OCI-M2 (cell line): ENCODE measurements at regions not wholly inside any gene's neighbourhood (a gene's known extent, or its start where the extent isn't known, plus 50 kb on each side); places are given as distances from the start of the nearest gene placed in this dataset.
"Not testable (repeated sequence)": the region's sequence is repeated elsewhere in the genome, so short reads cannot be mapped to it uniquely, and the experiment has no call there.

Source experiments
- DNase-seq: peaks from one replicate; lab custom pipeline; 2025; ENCODE audit not compliant: unreplicated experiment; lab: John Stamatoyannopoulos, UW

DNA sequence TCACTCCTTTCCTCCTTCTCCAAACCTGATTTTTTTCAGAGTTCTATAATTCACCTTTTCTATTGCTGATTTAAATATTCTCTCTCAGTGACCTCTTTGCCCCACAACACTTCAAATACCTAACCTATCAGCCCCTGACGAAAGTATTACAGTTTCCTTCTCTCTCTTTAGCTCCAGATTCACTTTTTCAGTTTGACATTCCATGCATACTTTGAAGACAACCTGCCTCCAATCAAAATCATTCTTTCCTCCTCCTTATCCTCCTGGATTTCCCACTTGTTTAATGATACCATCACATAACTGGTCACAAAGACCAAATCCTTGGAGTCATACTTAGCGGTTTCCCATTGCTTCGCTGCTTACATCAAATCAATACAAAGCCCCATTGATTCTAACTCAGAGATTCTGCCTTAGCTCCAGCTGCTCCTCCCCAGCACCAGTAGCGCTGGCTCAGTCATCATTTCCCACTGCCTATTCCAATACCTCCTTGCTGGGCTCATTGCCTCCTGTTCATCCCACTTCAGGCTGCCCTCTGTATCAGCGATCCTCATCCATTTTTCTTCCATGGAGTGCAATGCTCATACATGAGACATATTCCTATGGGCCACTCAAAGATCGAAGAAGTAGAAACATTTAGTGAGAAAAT is 240.1 kb downstream of the ZNF92 start:
- DNase-seq: not testable (repeated sequence)

DNA sequence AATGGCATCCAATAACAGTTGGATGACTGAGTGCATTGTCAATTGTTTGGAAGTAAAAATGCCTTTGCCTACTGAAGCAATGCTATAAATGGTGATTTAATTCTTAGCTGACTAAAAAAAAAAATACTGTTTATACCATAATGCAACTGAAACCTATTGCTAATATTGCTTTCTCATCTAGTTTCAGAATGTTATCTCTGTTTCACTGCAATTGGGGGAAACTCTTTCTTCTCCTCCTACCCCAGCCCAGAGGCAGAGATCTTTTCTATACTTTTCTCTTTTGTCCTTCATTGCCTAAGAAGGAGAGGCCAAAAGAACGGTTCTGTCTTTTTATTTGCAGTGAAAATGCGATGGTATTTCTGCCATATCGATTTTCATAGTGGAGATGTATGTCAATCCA is 242.5 kb downstream of the ZNF92 start:
- DNase-seq: not testable (repeated sequence)

DNA sequence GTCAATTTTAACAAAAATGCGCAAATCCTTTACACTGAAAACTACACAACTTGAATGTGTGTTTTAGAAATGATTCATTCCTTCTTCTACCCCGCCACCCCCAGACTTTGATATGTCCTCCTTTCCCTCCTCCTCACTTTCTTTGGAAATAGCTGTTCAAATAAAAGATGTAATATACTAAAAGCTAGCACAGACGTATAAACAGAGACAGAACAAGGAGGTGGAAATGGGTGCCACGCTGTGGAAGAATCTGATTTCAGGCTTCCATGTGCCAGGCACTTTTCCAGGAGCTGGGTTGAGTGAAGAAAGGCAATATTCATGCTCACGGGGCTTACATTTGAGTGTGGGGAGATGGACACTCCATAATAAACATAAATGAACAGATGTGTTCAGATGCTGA is 246.6 kb downstream of the ZNF92 start:
- not testable (repeated sequence) for DNase-seq

DNA sequence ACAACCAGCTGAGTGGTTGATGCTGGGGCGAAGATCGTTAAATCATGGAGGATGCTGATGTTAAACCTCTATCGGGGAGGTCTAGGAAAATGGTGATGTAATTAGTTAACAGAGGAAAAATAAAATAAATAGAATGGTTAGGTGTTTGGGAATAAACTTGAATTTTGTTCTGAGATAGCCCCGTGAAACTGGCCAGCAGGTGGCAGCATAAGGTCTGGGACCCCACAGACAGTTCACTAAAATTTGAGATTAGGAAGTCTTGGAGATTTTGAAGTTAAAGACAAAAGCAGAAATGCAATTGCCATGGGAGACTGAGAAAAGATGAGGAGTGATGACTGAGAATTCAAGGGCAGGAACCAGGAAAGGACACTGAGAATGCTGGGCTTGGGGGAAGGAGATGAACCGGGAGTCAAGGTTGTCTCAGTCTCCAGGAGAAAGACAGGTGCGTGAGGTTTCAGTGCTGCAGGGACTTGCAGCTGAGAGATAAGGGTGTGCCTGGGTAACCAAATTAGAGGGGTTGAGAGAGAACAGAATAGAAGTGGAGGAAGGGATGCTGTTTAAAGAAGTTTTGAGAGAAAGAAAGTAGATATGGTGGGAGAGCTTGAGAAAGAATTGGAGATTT is 248.0 kb downstream of the ZNF92 start:
- not testable (repeated sequence) for DNase-seq

DNA sequence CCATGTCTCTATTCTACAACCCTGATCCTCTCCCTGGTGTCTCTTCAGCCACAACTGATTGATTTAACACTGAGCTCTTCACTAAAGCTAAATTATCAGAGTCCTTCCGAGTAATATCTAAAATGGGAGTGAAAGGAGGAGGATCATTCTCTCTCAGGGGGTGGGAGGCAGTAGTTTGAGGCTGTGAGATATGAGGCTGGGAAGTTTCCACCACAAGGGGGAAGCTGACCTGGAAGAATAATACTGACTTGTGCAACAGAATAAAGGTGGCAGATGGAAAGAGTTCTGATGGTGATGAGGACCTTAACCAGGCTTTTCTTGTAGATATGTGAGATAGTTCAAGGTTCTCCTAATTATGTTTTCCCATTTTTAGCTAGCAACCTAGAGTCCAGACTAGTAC is 241.6 kb upstream of the VKORC1L1 start:
- not testable (repeated sequence) for DNase-seq

DNA sequence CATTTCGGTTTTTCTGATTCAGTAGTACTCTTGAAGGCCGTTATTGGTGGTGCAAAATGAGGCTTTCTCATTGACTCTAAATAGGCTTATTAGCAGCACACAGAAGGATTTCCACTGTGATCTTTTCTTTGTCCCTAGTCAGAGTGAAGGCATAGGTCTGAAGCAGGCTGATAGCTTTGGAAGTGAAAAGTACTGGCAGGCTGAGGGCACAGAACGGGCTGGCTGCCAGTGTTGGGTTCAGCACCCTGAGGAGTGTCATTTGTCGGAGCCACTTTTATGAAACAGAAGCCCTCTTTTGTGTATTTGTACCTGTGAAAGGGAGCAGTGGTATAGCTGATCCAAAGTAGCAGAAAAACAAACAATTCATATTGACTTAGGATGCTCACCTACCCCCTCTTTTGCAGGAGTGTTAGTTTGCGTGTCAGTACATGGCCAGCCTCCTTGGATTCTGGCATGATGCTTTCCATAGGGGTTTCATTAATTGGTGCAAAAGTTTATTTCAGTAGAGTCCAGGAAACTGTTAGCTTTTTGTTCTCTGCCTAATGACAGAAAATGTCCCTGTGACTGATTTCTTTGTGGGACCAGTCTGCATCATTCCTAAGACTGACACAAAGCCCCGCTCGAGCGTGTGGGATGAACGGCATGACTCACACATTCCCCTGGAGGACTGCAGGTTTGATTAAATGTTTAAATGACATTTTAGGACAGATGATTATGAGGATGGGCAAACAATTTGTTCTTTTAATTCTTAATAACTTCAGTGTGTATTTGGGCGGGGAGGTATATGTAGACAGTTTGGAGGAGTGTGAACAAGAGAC is 239.1 kb upstream of the VKORC1L1 start:
- not testable (repeated sequence) for DNase-seq

DNA sequence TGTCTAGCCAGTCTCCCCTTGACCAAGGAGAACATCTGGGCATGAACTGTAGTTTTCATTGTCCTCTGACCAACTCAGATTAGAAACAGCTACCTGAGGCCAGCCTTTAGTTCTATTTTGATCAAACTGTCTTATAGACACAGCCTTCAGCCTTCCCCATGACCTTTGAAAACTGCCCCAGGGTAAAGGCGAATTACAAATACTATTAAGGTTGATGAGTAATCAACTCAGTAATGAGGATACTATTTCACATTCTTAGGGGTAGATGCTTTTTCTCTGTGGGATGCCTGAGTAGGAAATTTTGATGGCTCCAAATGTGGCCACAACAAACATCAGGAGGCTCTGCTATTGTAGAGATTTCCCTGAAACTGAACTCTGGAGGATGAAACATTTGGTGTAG is 234.0 kb upstream of the VKORC1L1 start:
- DNase-seq: not testable (repeated sequence)

DNA sequence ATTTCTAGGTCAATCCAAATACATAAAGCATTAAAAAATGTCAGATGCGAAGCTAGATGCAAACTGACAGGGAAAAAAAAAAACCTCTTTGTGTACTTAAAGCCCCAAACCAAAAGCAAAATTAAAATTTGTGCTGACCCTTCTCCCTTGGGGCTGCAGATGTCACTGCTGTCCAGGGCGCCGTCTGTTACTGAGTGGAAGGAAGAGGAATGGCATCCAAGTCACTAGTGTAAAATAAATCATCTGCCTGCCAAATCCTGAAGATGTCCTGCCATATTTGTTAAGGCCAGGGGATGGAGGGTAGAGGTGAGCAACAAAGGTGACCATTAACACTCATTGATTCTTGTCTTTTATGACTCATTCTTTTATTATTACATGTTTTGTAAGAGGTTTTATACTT is 233.2 kb upstream of the VKORC1L1 start:
- DNase-seq: not testable (repeated sequence)

DNA sequence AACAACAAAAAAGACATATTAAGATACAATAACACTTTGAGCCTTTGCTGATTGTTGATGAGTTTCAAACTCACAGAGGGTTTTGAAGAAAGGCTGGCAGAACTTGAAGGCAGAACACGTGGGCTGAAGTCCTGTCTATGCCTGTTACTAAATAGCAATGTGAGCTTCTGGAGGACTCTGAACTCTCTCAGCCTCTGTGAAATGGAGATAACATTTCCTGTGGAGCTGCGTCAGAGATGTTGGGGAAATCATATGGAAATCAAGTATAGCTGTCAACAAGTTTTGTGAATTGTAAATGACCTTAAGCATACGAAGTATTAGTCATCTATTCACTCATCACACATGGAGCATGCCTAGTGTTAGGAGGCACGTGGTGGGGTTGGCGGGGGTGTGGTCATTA is 229.4 kb upstream of the VKORC1L1 start:
- DNase-seq: not testable (repeated sequence)

DNA sequence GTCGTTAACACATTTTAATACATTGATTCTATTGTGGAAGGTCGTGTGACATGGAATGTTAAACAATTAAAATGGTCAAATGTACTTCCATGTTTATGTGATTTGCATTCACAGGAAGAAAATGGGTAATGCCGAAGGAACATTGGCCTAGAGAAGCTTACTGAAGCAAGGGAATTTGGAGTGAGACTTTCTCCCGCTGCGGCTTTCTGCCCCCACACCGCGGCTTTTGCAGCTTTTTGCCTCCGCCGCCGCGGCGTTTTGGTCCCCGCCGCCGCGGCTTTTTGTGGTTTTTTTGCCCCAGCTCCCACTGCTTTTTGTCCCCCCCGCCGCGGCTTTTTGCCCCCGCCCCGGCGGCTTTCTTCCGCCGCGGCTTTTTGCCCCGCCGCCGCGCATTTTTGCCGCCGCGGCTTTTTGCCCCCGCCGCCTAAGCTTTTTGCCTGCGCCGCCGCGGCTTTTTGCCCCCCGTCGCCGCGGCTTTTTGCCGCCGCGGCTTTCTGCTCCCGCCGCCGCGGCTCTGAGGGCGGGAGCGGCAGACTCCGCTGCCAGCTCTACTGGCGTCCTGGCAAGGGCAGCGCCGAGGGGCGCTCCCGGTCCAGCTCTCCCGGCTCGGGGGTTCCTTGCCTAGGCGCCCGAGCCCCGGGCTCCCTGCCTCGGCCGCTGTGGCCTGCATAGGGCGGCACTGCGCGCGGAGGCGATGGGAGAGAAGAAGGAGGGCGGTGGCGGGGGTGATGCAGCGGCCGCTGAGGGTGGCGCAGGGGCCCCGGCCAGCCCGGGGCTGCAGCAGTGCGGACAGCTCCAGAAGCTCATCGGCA is 225.5 kb upstream of the VKORC1L1 start:
- DNase-seq: not testable (repeated sequence)

DNA sequence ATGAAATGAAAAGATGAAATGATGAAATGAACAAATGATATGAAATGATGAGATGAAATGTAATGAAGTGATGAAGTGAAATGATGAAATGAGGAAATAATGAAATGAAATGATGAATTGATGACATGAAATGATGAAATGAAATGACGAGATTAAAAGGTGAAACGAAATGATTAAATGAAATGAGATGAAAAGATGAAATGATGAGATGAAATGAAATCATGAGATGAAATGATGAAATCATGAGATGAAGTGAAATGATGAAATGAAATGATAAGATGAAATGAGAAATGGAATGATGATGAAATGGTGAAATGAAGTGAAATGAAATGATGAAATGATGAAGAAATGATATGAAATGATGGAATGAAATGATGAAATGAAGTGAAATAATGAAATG is 221.7 kb upstream of the VKORC1L1 start:
- DNase-seq: not testable (repeated sequence)

DNA sequence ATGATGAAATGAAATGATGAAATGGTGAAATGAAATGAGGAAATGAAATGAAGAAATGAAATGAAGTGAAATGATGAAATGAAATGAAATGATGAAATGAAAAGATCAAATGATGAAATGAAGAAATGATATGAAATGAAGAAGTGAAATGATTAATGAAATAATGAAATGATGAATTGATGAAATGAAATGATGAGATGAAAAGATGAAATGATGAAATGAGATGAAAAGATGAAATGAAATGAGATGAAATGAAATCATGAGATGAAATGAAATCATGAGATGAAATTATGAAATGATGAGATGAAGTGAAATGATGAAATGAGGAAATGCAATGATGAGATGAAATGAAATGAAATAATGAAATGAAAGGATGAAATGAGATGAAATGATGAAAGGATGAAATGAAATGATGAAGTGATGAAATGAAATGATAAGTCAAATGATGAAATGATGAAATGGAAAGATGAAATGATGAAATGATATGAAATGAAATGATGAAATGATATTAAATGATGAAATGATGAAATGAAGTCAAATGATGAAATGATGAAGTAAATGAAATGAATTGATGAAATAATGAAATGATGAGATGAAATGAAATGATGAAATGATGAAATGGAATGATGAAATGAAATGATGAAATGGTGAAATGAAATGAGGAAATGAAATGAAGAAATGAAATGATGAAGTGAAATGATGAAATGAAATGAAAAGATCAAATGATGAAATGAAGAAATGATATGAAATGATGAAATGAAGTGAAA is 220.9 kb upstream of the VKORC1L1 start:
- not testable (repeated sequence) for DNase-seq

DNA sequence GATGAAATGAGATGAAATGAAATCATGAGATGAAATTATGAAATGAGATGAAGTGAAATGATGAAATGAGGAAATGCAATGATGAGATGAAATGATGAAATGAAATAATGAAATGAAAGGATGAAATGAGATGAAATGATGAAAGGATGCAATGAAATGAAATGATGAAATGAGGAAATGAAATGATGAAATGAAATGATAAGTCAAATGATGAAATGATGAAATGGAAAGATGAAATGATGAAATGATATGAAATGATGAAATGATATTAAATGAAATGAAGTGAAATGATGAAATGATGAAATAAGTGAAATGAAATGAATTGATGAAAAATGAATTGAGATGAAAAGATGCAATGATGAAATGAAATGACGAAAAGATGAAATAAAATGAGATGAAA is 220.2 kb upstream of the VKORC1L1 start:
- not testable (repeated sequence) for DNase-seq

DNA sequence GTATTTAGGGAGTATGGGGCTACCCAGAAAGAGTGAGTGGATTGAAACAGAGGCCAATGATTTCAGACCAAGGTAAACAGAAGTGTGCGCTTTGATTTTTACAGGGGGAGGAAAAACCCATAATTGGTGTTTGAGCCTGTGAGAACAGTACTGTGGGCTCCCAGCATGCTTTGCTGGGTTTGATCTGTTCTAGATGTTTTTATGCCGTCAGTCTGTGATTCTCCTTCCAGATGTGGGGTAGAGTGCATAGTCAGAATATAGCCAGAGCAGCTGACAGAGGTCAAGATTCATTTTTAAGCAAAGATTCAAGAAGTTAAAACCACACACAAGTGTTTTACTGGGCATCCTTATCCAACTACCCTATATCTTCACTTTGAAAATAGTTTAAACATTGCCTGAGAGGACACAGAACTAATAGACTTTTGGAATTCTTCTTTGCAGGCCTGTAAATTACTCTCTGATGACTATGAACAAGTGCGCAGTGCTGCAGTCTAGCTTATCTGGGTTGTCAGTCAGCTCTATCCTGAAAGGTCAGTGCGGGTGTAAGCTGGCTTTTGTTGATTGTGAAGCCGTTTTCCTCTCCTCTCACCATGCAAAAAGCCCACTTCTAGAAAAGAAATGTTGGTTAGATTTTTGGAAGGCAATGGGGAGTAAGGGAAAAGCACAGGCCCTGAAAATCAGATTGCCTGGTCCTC is 216.2 kb upstream of the VKORC1L1 start:
- DNase-seq: not testable (repeated sequence)

DNA sequence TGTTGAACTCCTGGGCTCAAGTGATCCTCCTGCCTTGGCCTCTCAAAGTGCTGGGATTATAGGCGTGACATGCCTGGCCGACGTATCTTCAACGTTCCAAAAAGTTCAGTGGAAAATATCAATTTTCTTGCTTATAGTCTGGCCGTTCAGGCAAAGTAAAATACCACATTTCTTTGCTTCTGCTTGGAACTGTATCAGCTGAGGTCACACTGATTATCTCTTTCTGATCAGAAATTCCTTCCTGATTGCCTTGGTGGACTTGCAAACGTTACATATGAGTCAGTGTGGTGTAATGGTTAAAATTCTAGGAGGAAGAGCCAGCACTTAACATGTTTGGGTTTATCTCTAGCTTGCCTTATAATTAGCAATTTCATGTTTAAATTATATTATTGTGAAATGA is 189.5 kb upstream of the VKORC1L1 start:
- DNase-seq: not testable (repeated sequence)

DNA sequence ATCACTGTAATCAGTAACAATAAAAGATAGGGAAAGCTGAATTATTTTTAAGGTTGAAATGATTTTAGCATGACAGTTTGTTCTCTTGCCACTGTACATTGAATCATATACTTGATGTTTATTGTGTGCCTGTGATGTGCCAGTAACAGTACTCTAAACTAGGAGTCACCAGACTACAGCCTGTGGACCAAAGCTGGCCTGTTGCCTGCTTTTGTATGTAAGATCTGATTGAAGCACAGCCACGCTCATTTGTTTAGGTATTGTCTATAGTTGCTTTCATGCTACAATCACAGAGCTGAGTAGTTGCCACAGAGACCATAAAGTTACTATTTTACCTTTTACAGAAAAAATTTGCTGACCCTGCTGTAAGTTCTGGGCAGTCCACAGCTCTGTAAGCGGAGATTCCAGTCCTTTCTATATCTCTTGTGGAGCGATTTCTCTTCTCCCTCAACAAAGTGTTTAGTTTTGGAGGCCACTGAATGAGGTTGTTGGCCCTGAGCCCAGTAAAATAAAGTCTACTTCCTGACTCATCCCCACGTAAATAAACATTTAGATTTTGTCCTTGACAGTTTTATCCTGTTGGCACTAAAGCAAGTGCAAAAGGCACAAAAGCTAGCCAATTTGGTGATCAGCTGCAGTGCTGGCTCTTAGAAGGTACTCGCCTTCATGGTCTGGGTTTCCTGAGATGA is 173.7 kb upstream of the VKORC1L1 start:
- not testable (repeated sequence) for DNase-seq

DNA sequence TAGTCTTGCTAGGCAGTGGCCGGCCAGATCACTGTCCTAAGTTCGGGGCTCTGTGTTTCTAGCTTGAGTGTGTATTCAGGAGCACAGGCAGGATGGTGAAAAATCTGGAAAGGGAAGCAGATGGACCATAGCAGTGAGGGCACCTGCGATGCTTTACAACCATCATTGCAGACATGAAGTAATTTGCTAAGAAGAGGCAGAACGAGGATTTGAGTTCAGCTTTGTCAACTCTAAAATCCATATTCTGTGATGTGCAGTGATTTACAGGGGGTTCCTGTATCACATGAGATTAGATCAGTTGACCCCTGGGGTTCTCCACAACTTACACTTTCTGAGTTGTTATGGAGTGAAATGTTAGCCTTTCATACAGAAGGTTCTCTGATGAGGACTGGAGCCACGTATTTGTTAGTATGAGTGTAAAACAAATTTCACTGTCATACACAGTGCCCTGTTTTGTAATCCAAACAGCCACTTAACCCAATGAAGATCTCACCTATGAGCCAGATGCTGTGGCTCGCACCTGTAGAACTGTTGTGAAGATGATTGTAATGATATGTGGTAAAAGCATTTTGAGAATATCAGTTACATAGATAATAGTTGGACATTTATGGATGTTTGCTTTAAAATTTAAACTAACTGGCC is 173.0 kb upstream of the VKORC1L1 start:
- DNase-seq: not testable (repeated sequence)

DNA sequence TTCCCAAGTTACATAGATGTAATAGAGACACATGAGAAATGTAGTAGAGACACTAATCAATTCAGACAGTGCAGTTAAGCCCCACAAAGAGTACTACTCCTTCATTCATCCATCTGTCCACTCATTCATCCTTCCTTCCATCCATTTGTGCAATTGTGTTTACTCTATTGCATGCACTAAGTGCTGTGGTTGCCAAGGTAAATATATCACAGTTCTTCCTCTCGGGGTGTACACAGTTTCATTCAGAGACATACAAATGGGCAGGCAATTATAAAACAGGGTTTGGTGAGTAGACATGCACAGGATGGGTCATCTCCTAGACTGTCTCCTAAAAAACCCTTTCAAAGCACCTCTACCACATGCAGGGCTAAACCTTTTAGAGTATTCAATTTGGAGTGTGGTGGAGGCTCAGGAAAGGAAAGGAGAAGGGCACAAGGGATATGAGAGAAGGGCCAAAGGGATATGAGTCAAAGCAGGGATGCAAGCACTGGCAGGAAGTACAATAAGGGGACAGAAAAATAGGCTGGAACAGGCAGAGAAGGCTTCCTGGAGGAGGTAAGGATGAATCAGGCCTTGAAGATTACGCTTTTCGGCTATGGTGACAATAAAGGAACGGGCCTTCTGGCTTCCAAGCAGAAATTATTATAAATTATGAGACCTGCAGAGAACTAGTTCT is 153.6 kb upstream of the VKORC1L1 start:
- not testable (repeated sequence) for DNase-seq
